HTR-8/SVneo (cell line): ENCODE measurements at regions not wholly inside any gene's neighbourhood (a gene's known extent, or its start where the extent isn't known, plus 50 kb on each side); places are given as distances from the start of the nearest gene placed in this dataset.

ENCODE experiments used
- DNase-seq: peaks from one replicate; pipeline ENCODE4 v3.0.0; 2011; ENCODE audit warnings: low spot score, mixed read lengths; ENCODE audit not compliant: insufficient read length
- FAIRE-seq: peaks from 2 replicates; lab custom pipeline; 2011; peaks lifted over from hg19 to GRCh38; lab: Jason Lieb, UNC

DNA sequence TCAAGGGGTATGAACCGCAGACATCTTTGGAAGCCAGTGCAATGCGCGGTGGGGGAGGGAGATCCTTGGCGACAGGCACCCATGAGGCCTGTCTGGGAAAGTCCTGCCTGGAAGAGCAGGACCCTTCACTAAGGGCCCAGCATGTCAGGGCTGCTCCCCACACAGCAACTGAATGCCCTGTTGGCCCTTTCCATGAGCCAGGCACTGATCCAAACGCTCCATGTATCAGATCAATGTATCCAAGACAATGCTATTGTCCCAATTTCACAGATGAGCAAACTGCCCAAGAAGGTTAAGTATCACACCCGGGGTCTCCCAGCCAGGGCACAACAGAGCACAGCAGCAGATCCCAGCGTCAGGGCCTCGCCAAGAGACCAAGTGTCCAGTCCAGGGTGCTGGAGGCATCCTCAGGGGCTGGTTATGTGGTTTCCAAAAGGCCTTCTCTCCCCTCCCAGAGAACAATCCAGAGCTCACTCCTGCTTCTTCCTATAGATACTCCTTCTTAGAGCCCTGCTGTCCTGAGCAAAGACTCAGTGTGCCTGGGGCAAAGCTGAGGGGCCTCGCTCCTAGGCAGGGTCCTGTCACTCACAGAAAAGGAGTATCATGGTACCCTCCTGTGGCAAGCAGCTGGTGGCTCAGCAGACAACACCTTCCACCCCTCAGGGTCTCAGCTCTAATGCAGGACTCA, 328.0 kb downstream of the NPHP4 start:
- no peak for DNase-seq
- FAIRE-seq, result no peak

DNA sequence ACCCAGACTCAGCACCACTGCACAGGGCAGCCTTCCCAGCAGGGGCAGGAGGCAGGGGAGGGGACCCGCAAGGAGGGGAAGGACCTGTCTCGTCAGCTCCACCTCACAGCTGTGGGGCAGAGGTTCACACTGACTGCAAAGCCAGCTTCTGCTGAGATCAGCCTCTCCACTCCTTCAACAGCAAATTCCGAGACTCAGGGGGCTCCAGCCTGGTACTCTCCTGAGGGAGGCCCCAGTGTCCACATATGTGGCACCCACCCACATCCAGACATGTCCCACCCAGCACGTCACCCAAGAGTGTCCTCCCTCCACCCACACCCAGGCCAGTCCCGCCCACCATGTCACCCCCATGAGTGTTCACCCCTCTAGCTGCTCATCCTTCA, 329.5 kb downstream of the NPHP4 start:
- DNase-seq (no peak), FAIRE-seq (no peak)

GRCh38 chr1:5662086-5662743, 330.0 kb downstream of the NPHP4 start:
- no peak for FAIRE-seq

GRCh38 chr1:5661196-5662085, 330.8 kb downstream of the NPHP4 start:
- no peak for FAIRE-seq
- DNase-seq, result no peak

More at GRCh38 chr1:5662086-5662743, 330.0 kb downstream of the NPHP4 start:
- DNase-seq, result no peak

DNA sequence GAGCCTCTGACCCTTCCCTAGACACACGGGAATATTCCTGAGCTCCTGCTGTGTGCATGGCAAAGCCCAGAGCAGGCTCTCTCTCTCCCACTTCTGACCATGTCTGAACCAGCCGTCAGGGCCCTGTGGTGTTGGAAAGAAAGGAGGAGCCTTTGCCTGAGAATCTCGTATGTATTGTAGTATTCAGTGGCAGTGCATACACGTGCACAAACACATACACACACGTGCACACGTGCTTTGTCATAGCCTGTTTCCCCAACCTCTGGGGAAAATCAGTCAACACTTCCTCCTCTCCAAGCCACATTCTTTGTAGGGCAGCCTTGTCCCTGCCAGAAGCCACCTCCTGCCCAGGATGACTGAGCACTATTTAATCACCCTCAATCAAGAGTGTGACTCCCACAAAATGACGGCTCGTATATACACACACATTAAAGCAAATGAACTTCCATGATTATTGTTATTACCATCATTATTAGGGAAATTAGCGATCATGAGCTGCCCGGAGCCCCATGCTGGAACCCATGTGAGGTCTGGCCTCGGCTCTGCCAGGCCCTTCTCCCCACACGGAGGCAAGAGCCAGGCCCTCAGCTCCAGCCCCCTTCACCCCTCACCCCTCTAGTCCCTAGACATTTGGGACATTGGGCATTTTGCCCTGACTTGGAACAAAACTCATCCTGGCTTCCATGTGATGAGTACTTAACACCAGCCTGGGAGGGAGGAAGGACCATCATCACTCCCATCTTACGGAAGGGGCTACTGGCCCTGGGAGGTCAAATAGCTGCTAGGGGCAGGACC, 331.9 kb downstream of the NPHP4 start:
- DNase-seq (no peak), FAIRE-seq (no peak)

GRCh38 chr1:5659606-5660005, 332.6 kb downstream of the NPHP4 start:
- no peak for FAIRE-seq
- DNase-seq, result no peak

GRCh38 chr1:5658340-5659316, 333.6 kb downstream of the NPHP4 start:
- no peak for FAIRE-seq
- DNase-seq, result no peak

DNA sequence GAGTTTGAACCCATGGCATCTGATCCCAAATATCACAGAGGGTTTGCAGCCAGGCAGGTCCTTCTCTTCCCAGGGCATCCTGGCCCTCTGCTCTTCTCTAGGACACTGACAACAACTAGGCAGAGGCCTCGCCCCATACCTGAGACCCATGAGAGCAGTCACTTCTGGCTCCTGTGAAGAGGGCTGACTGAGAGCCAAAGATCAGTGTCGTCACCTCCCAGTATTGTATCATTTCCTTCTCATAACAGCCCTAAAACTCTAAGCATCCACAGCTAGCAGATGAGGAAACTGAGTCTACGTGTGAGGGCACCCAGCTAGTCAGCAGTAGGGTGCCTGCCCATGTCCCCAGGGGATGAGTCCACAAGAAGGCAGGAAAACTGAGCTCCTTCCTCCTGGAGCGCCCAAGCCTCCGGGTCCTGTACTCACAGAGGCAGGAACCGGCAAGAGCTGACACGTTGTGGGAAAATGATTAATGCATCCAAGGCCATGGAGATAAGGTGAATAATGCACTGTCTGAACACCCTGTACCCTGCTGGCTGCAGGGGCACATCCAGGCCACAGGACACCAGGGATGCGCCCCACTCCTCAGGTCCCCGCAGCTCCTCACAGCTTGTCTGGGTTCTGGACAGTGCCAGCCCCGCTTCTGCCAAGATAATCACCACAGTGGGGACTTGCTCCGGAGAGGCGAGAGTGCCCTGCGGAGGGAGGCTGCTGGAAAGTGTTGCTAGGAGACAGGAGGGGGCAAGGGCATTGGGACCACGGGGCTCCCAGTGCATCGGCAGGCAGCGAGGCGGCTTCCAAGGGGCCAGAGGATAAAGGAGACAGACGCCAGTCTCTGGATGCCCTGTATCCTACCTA, 340.0 kb downstream of the NPHP4 start:
- FAIRE-seq, result no peak
- DNase-seq, result no peak

DNA sequence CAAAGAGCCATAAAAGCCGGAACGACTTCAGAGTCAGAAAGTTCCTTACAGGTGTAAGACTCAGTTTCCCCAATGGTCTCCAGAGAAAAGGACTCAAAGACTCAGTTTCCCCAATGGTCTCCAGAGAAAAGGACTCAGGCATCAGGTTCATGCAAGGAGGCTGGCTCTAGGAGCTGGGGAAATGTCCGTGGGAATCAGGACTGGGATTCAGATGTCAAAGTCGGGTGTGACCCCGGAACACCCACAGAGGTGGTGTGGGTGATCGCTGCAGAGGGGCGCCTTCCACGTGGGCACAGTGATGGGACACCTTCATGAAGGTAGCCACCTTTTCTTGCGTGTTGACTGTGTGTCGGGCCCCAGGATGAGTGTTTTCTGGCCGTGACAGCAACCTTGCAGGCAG, 340.8 kb downstream of the NPHP4 start:
- DNase-seq (no peak), FAIRE-seq (no peak)

DNA sequence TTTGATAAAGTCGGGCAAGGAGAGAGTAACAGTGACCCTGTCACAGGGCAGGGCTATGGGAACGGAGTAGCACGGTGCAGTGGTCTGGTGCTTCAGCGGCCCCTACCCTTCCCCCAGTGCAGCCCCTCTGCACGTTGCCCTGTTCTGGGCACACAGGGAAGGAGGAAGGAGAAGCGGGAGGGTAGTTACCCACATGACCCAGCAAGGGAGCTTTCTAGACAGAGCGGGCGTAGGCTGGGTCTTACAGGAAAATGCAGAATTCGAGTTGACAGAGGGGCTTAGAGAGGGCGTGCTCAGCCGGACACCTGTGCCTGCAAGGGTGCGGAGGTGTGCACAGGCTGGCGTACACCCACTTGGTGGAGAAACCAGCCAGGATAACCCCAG, 341.2 kb downstream of the NPHP4 start:
- no peak for FAIRE-seq
- no peak for DNase-seq

GRCh38 chr1:5650283-5651026, 341.8 kb downstream of the NPHP4 start:
- DNase-seq, result no peak
- FAIRE-seq, result no peak

GRCh38 chr1:5649795-5650194, 342.4 kb downstream of the NPHP4 start:
- DNase-seq (no peak), FAIRE-seq (no peak)

DNA sequence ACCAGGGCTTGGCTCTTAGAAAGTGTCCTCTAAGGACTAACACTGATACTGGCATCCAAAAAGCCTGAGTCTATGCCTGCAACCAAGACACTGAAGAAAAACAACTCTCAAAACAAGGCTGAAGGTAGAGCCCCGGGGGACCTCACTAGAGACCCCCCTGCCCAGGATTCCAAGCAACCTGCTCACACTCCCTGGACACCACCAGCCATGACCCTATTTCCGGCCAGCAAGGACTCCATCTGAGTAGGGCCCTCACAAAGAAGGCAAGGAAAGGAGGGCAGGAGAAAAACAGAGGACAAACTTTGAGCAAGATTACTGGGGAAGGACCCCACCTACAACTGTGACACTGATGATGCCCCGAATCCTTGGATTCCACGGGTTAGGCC, 343.1 kb downstream of the NPHP4 start:
- no peak for FAIRE-seq
- no peak for DNase-seq

DNA sequence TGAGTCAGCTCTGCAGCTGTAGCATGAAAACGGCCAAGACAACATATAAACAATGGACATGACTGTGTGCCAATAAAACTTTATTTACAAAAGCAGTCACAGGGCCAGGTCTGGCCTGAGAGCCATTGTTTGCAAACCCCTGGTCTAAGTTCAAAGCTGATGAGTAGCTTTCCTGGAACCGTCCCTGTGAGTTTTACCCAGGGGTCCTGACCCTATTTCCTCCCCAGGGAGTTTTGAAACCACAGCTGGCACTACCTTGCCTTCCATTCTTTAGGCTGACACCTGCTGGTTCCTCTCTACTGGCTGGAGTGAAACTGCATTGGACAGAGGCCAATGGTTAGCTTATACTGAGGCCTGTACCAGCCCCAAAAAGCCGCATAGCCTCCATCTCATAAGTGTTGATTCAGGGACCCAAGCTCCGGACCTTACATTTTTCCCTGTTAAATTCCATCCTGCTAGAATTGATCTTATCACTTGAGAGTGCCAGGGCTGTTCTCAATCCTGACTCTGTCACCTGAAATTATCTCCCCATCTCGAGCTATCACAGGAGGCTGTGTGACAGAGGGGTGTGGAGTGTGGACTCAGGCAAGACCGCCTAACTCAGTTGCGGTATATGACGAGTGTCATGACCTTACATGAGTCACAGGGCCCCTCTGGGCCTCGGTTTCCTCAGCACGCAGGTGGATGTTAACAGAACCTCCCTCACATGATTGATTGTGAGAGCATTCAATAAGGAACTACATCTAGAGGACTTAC, 343.6 kb downstream of the NPHP4 start:
- FAIRE-seq (no peak), DNase-seq (no peak)

GRCh38 chr1:5647234-5647633, 345.0 kb downstream of the NPHP4 start:
- no peak for DNase-seq
- no peak for FAIRE-seq

- DNase-seq, result no peak
- FAIRE-seq, result no peak
Measured at GRCh38 chr1:5646486-5647149, 345.6 kb downstream of the NPHP4 start.
